GM19324 (cell line): ENCODE measurements at regions not wholly inside any gene's neighbourhood (a gene's known extent, or its start where the extent isn't known, plus 50 kb on each side); places are given as distances from the start of the nearest gene placed in this dataset.

ENCODE experiments used
- ATAC-seq: cut with Tn5 transposase; IDR thresholded peaks from one replicate; pipeline ENCODE4 v1.9.1; 2021; ENCODE audit warnings: mild to moderate bottlenecking, moderate library complexity; ENCODE audit not compliant: unreplicated experiment, low FRiP score

GRCh38 chr11:10916665-10917064 lies 58.8 kb upstream of the ZBED5 start:
- no peak for ATAC-seq

- no peak for ATAC-seq
Measured at GRCh38 chr11:10914050-10914449, 56.2 kb upstream of the ZBED5 start.

- ATAC-seq: no peak
Measured at GRCh38 chr11:10913075-10913474, 55.2 kb upstream of the ZBED5 start.

- ATAC-seq: no peak
Measured at GRCh38 chr11:10911907-10912306, 54.1 kb upstream of the ZBED5 start.

GRCh38 chr11:10909141-10909883 lies 51.5 kb upstream of the ZBED5 start:
- no peak for ATAC-seq

- ATAC-seq: no peak
Measured at GRCh38 chr11:10908215-10908951, 50.5 kb upstream of the ZBED5 start.
